ENCODE measurements at regions not wholly inside any gene's neighbourhood (a gene's known extent, or its start where the extent isn't known, plus 50 kb on each side); places are given as distances from the start of the nearest gene placed in this dataset.
"Not testable (repeated sequence)": the region's sequence is repeated elsewhere in the genome, so short reads cannot be mapped to it uniquely, and the experiment has no call there.

- no peak for DNase-seq (ENCODE audit: low read depth in 1 of 2, low spot score in 1 of 2)
These were observed 68.5 kb downstream of the TMCO5A start for GRCh38 chr15:38002883-38003477.

GRCh38 chr15:38004218-38004861 lies 69.9 kb downstream of the TMCO5A start:
- DNase-seq (ENCODE audit: low read depth in 1 of 2, low spot score in 1 of 2), result no peak

DNA sequence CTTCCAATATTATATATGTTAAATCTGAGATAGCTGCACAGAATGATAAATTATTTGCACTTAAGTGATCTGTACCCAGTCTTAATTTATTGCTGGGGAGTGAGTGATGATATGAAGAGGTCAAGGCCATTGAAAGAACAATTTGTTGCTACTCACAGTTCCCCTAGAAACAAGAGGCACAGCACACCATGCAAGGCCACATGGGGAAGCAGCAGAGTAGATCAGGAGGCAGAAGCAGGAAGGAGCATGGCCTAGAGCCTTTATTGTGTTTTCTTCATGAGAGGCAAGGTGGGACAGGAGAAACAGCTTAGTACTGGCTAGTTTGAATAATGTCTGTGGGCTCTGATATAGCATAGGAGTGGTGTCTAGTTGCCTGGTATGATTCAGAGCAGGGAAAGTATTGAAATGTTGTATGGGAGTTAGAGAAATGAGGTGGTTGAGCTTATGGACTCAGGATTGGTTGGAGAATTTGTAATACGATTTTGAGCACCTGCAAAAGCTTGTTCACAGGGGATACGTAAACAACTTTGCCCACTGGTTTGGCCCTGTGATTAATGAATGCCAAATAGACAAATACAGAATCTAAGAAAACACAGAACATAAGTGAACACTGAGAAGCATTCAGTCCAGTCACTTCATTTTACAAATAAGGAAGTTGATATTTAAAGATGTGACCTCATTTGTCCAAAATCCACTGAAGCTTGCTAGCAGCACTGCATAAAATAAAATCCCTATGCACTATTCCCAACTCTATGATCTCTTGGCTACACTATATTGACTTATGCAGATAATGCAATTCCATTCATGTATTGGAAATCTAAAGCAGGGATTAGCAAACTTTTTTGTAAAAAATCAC lies 71.7 kb downstream of the TMCO5A start:
- no peak for DNase-seq (ENCODE audit: low read depth in 1 of 2, low spot score in 1 of 2)

GRCh38 chr15:38010395-38010794 lies 76.0 kb downstream of the TMCO5A start:
- no peak for DNase-seq (ENCODE audit: low read depth in 1 of 2, low spot score in 1 of 2)

- no peak for DNase-seq (ENCODE audit: low read depth in 1 of 2, low spot score in 1 of 2)
These were observed 78.5 kb downstream of the TMCO5A start for GRCh38 chr15:38012894-38013293.

DNA sequence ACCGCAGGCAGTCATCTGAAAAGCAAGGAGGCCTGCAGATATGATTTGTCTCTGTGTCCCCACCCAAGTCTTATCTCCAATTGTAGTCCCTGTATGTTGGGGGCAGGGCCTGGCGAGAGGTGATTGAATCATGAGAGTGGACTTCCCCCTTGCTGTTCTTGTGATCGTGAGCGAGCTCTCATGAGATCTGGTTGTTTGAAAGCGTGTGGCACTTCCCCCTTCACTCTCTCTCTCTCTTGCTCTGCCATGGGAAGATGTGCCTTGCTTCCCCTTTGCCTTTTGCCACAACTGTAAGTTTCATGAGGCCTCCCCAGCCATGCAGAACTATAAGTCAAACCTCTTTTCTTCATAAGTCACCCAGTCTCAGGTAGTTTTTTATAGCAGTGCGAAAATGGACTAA lies 83.3 kb downstream of the TMCO5A start:
- no peak for DNase-seq (ENCODE audit: low read depth in 1 of 2, low spot score in 1 of 2)

- DNase-seq (ENCODE audit: low read depth in 1 of 2, low spot score in 1 of 2), result no peak
These were observed 84.6 kb downstream of the TMCO5A start for GRCh38 chr15:38019066-38019465.

GRCh38 chr15:38021259-38021658 lies 86.8 kb downstream of the TMCO5A start:
- no peak for DNase-seq (ENCODE audit: low read depth in 1 of 2, low spot score in 1 of 2)

GRCh38 chr15:38024293-38025091 lies 90.1 kb downstream of the TMCO5A start:
- DNase-seq (ENCODE audit: low read depth in 1 of 2, low spot score in 1 of 2), result no peak

GRCh38 chr15:38025656-38026055 lies 91.2 kb downstream of the TMCO5A start:
- not testable (repeated sequence) for DNase-seq (ENCODE audit: low read depth in 1 of 2, low spot score in 1 of 2)

DNA sequence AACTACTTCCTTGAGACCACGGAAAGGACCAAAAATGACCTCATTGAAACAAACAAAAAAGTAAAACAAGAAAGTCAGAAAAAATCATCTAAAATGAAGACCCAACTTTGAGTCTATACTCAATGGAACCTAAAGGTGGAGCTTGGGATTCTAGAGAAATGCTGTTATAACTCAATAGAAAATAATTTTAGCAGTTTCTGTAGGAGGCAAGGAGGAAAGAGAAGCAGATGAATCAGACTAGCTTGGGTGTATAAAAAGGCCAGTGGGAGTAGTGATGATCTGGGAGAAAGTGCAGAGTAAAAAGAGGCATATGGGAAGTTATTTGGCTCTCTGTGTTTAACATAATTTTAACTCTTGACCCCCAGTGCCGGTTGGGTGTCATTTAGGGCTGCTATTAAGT lies 94.4 kb downstream of the TMCO5A start:
- DNase-seq (ENCODE audit: low read depth in 1 of 2, low spot score in 1 of 2), result no peak

DNA sequence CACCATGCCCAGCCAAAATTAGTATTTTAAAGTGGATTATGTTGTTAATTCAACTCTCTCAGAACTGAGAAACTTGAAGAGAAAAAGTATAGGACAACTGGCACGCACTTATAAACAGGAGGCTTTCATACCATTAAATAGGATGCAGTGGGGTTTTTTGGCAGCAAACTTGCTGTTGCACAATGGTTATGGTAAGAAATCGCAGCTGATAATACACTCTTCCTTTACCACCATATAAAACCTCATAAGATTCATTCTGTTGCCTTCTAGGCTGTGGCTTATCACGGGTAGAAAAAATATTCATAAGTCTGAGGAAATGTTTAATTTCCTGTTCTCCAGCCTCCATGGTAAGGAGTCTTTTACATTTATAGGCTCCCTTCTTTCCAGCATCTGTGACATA lies 95.3 kb downstream of the TMCO5A start:
- no peak for DNase-seq (ENCODE audit: low read depth in 1 of 2, low spot score in 1 of 2)

GRCh38 chr15:38030609-38031008 lies 96.2 kb downstream of the TMCO5A start:
- no peak for DNase-seq (ENCODE audit: low read depth in 1 of 2, low spot score in 1 of 2)

GRCh38 chr15:38035701-38036100 lies 101.3 kb downstream of the TMCO5A start:
- no peak for DNase-seq (ENCODE audit: low read depth in 1 of 2, low spot score in 1 of 2)

DNA sequence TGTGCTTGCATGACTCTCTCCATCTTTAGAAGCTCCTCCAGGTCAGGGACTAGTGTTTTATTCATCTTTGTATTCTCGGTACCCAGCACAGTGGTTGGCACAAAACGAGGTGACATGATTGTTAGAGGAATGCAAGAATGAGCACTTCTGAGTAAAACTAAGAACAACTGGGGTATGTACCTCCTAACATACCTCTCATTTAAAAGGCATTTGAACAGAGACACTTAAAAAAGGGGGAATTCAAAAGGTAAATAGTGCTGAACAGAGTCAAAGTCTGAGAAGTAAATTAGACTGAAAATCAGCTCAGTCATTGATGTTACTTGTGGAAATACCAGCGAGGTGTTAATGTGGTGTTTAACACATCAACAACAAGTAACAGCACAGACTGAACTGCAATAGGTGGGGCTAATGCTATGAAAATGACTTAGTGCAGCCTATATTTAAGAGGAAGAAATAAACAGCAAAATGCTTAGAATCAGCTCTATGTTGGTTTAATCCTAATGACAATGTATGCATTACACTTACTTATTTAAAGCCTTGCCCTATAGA lies 102.4 kb downstream of the TMCO5A start:
- no peak for DNase-seq (ENCODE audit: low read depth in 1 of 2, low spot score in 1 of 2)

DNA sequence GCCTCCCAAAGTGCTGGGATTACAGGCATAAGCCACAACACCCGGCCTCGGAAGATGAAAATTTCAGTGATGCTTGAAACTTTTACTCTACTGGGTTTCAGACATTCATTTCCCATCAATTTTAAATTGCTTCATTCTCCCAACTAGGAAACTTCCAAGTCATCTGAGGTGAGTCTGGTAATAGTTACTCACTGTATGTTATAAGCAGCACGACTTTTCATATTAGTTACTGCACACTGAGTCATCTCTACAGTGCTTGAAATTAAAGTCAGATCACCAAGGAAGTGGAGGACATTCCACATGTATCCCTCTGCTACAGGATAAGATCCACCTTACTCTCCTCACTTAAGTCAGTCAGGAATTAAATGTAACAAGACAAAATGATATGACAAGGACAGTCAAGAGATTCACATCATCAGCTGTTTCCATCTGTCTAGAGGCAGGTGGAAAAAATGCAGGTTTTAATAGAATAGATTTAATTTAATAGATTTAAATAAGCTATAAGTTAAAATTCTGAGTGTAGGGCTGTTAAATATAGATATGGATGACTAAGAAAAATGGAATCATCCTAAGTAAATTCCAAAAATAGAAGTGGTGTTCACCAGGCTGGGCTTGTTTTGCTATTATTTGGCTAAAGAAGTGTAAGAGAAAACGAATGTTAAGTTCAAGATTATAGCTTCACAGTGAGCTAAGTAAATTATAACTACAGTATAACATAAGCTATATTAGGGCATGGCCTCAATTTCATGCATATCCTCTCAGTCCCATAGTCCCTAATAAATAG lies 104.4 kb downstream of the TMCO5A start:
- no peak for DNase-seq (ENCODE audit: low read depth in 1 of 2, low spot score in 1 of 2)

DNA sequence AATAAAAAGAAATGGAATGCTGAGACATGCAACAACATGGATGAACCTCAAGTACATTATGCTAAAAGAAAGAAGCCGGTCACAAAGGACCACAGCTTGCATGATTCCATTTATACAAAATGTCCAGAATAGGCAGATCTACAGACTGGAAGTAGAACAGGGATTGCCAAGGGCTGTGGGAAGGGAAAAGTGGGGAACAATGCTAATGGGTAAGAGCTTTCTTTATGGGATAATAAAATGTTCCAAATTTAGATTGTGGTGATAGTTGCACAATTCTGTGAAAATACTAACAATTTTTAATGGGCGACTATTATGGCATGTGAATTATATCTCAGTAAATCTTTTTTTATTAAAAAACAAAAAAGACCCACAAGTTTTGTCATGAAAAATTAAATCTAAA lies 106.2 kb downstream of the TMCO5A start:
- no peak for DNase-seq (ENCODE audit: low read depth in 1 of 2, low spot score in 1 of 2)

DNA sequence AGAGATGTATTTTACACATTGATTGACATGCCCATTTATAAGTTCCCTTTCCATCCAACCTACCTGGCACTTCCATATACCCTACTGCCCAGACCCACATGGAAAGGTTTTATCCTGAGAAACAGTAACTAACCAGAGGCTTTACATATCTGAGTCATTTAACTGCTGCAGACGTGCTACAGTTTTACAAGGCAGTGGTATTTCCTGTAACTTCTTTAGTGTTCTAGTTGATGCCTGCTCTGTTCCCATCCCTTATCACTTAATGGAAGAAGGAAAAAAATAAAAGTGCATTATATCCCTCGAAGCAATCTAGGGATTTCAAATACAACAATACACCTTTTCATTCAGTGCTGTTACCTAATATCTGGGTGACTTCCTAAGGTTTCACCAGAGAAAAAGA lies 107.1 kb downstream of the TMCO5A start:
- DNase-seq (ENCODE audit: low read depth in 1 of 2, low spot score in 1 of 2), result no peak

- DNase-seq (ENCODE audit: low read depth in 1 of 2, low spot score in 1 of 2), result no peak
These were observed 107.8 kb downstream of the TMCO5A start for GRCh38 chr15:38042211-38042610.

GRCh38 chr15:38042707-38043445 lies 108.4 kb downstream of the TMCO5A start:
- no peak for DNase-seq (ENCODE audit: low read depth in 1 of 2, low spot score in 1 of 2)
